ENCODE measurements at regions not wholly inside any gene's neighbourhood (a gene's known extent, or its start where the extent isn't known, plus 50 kb on each side); places are given as distances from the start of the nearest gene placed in this dataset.

DNA sequence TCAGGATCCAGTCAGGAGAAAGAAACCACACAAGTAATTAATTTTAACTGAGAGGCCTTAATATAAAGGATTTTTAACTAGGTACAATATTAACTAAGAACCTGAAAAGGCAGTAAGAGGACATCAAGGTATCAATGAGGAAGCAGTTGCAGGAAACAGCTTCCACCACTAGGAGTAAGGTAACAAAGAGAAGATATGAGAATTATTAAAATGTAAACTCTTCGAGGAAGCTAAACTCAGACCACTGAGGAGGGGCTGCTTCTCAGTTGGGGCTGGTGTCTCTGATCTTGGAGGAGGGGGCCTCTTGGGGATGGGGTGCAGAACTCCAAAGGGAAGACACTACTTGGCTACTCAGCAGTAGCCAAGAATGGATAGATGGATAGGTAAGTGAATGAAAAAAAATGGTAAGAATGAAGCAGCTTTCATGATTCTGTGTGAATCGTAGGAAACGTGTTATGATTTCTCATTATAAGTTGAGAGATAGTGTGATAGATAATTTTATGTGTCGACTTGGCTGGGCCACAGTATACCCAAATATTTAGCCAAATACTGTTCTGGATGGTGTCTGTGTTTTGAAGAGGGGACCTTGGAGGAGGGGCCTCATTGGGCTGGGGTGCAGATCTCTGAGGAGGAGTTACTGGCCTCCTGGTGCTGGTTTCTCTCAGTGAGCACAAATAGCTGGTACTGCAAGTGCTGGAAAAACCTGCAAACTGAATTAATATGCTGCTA, 547.7 kb upstream of the LRRTM1 start:
- TF ChIP-seq Cebpa-rat (IDR thresholded peaks at IDR 0.05) = no peak
- H3K4me2 ChIP-seq = no peak overlapping the region
- H3K36me3 ChIP-seq = no peaks in the 10 kb centered on the region
- H3K27ac ChIP-seq = no peak overlapping the region
- no peaks in the 10 kb centered on the region for H3K27me3 ChIP-seq
- no peak overlapping the region for H3K4me3 ChIP-seq
- H4K20me1 ChIP-seq = no peaks in the 10 kb centered on the region
- no peaks in the 10 kb centered on the region for H3K4me1 ChIP-seq
- H3K9ac ChIP-seq = no peak overlapping the region
- no peaks in the 10 kb centered on the region for H3K9me3 ChIP-seq

DNA sequence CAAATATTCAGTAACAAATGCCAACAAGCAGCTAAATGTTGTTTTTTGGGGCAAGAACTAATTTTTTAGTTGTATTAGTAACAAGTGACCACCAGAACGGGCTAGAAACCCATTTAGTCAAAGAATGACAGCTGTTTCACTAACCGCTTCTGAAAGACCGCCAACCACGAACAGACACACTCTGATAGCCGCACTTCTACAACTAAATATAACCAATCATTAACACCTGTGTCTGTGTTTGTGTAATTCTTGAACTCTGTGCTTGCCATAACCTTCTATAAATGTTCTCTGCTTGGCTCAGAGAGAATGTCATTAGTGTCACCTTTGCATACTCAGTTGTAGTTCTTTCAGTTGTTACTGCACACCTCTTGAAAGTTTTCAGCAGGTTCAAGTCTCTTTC, 526.3 kb upstream of the LRRTM1 start:
- no peak for TF ChIP-seq Cebpa-rat (IDR thresholded peaks at IDR 0.05)
- Histone ChIP-seq H4K20me1 (no peaks in the 10 kb centered on the region), H3K27me3 (no peaks in the 10 kb centered on the region), H3K9ac (no peak overlapping the region), H3K4me1 (no peaks in the 10 kb centered on the region; the same call in 1 of the 2 replicates), H3K36me3 (no peaks in the 10 kb centered on the region), H3K9me3 (no peaks in the 10 kb centered on the region), H3K4me2 (no peak overlapping the region), H3K4me3 (no peak overlapping the region), H3K27ac (no peak overlapping the region)

DNA sequence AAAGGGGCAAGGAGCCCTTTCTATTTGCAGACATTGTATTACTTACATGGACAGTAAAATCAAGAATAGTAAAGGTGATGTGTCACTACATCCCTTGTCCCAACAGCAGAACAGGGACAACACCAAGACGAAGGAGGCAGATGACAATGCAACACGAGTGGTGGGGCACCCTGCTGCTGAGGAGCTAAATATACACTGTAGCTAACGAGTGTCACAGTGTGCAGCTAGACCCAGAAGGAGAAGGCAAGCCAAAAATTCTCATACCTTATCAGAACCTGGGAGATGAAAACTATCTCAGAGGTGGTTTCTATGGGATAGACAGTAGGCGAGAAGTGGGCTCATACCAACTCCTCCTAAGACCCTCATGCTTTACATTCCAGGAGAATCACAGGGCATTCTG, 518.4 kb upstream of the LRRTM1 start:
- H3K9me3 ChIP-seq = peaks cover 5% of the 10 kb centered on the region; the same call in 1 of the 2 replicates
- no peaks in the 10 kb centered on the region for H3K36me3 ChIP-seq
- no peaks in the 10 kb centered on the region for H4K20me1 ChIP-seq
- TF ChIP-seq Cebpa-rat (IDR thresholded peaks at IDR 0.05) = no peak
- no peaks in the 10 kb centered on the region for H3K27me3 ChIP-seq
- no peak overlapping the region for H3K9ac ChIP-seq
- H3K4me2 ChIP-seq = no peak overlapping the region
- no peak overlapping the region for H3K4me3 ChIP-seq
- no peaks in the 10 kb centered on the region for H3K4me1 ChIP-seq
- no peak overlapping the region for H3K27ac ChIP-seq

DNA sequence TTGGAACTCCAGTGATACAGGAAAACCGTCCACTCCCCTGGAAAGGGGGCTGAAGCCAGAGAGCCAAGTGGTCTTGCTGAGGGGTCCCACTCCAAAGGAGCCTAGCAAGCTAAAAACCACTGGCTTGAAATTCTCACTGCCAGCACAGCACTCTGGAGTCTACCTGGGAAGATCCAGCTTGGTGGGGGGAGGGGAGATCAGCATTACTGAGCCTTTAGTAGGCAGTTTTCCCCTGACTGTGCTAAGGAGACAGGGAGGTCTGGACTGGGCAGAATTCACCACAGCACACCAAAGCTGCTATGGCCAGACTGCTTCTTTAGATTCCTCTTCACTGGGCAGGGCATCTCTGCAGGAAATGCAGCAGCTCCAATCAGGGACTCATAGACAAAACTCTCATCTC, 510.7 kb upstream of the LRRTM1 start:
- no peaks in the 10 kb centered on the region for H3K4me1 ChIP-seq
- H3K27ac ChIP-seq = no peak overlapping the region
- no peaks in the 10 kb centered on the region for H4K20me1 ChIP-seq
- H3K27me3 ChIP-seq = no peaks in the 10 kb centered on the region
- no peak overlapping the region for H3K4me3 ChIP-seq
- TF ChIP-seq Cebpa-rat (IDR thresholded peaks at IDR 0.05) = no peak
- no peaks in the 10 kb centered on the region for H3K36me3 ChIP-seq
- no peak overlapping the region for H3K9ac ChIP-seq
- H3K9me3 ChIP-seq = peaks cover 9% of the 10 kb centered on the region; the same call in 1 of the 2 replicates
- H3K4me2 ChIP-seq = no peak overlapping the region

DNA sequence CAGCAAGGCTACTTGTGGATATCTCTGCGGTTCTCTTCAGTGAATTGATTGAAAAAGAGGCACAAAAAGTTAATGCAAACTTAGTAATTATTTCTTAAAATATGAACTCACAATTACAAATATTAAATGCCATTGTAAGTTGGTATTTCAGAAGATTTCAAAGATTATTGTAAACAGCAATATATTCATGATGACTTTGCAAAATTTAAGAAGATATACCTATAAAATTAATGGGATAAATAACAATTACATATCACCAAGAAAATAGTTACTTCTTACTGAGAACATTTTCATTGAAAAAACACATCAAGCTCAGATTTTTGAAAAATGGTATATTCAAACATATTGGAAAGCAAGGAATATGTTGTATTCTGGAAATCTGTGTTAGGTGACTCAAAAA, 482.0 kb upstream of the LRRTM1 start:
- Histone ChIP-seq H3K36me3 (no peaks in the 10 kb centered on the region), H3K27me3 (no peaks in the 10 kb centered on the region), H3K4me1 (no peaks in the 10 kb centered on the region), H3K9me3 (peaks cover 7% of the 10 kb centered on the region; the same call in 1 of the 2 replicates), H3K4me3 (no peak overlapping the region), H3K9ac (no peak overlapping the region), H3K27ac (no peak overlapping the region), H4K20me1 (no peaks in the 10 kb centered on the region), H3K4me2 (no peak overlapping the region)
- TF ChIP-seq Cebpa-rat (IDR thresholded peaks at IDR 0.05) = no peak

DNA sequence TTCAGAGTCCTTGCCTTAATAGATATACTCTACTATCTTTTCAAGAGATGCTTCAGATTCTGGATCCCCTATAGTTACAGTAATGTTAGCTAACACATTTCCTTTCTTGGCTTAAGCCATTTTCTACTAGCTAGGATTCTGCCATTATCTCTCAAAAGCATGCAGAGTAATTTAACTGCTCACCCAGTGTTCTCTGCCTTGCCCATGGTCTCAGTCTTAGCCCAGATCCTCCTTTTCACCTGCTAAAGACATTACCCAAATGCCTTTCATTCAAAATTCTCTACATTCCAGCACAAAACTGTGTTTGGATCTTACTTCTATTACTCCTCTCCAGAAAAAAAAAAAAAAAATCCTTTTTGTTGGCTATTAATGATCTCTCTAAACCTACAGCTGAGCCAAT, 474.2 kb upstream of the LRRTM1 start:
- no peaks in the 10 kb centered on the region for H3K27me3 ChIP-seq
- H3K4me2 ChIP-seq = no peak overlapping the region
- H3K4me3 ChIP-seq = no peak overlapping the region
- H3K27ac ChIP-seq = no peak overlapping the region
- H3K36me3 ChIP-seq = no peaks in the 10 kb centered on the region
- no peak for TF ChIP-seq Cebpa-rat (IDR thresholded peaks at IDR 0.05)
- H3K4me1 ChIP-seq = no peaks in the 10 kb centered on the region
- no peak overlapping the region for H3K9ac ChIP-seq
- no peaks in the 10 kb centered on the region for H4K20me1 ChIP-seq
- peaks cover 7% of the 10 kb centered on the region; the same call in 1 of the 2 replicates for H3K9me3 ChIP-seq

DNA sequence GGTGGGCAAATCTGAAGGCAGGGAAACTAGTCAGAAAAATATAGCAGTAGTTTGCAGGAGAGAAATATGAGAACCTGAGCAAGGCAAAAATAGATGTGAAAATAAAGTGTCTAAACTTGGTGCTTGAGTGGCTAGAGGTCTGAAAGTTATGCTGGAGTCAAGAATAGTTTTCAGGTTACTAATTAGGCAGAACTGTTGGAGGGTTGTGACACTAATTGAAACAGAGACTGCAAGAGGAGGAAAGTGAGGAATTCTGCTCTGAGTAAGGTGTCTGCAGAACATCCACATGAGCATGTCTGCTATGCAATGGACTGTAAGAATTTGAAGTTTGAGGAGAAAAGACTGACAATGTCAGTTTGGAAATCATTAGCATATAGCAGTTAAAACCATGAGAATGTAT, 444.0 kb upstream of the LRRTM1 start:
- no peaks in the 10 kb centered on the region for H4K20me1 ChIP-seq
- no peaks in the 10 kb centered on the region for H3K27me3 ChIP-seq
- H3K36me3 ChIP-seq = no peaks in the 10 kb centered on the region
- H3K4me1 ChIP-seq = no peaks in the 10 kb centered on the region
- H3K4me2 ChIP-seq = no peak overlapping the region
- no peak overlapping the region for H3K27ac ChIP-seq
- H3K9ac ChIP-seq = no peak overlapping the region
- no peak for TF ChIP-seq Cebpa-rat (IDR thresholded peaks at IDR 0.05)
- H3K9me3 ChIP-seq = no peaks in the 10 kb centered on the region
- H3K4me3 ChIP-seq = no peak overlapping the region

DNA sequence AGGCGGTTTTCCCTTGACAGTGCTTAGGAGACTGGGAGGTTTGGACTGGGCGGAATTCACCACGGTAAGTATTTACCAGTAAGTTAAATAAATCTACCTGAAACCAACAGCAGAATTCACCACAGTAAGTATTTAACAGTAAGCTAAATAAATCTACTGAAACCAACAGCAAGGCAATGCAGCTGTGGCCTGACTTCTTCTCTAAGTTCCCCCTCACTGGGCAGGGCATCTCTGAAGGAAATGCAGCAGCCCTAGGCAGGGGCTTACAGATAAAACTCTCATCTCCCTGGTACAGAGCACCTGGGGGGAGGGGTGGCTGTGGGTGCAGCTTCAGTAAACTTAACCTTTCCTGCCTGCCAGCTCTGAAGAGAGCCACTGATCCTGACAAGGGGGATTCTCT, 432.5 kb upstream of the LRRTM1 start:
- Histone ChIP-seq H3K36me3 (no peaks in the 10 kb centered on the region), H3K27ac (peak overlapping the region; percentile 74), H3K4me1 (peaks cover 18% of the 10 kb centered on the region), H3K9me3 (peaks cover 15% of the 10 kb centered on the region), H3K27me3 (no peaks in the 10 kb centered on the region), H4K20me1 (no peaks in the 10 kb centered on the region), H3K9ac (no peak overlapping the region), H3K4me2 (peak overlapping the region; percentile 75), H3K4me3 (no peak overlapping the region)
- no peak for TF ChIP-seq Cebpa-rat (IDR thresholded peaks at IDR 0.05)

DNA sequence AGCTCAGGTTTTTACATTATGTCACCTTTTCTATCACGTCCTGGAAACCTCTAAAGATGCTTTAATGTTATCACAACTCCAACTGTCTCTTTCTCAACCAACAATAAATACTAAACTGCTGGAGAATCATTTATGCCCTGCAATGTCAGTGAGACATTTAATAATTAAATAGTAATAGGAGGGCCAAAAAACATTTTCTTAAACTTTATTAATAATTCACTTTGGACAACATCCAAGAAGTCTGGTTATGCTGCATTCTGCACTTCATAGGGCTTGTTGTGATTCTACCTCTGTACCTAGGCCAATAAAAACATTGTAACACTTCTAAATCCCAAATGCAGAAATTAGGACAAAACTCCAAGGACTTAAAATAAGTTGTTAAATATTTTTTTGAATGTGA, 420.4 kb upstream of the LRRTM1 start:
- TF ChIP-seq Cebpa-rat (IDR thresholded peaks at IDR 0.05) = no peak
- Histone ChIP-seq H3K9me3 (no peaks in the 10 kb centered on the region), H3K9ac (no peak overlapping the region)

DNA sequence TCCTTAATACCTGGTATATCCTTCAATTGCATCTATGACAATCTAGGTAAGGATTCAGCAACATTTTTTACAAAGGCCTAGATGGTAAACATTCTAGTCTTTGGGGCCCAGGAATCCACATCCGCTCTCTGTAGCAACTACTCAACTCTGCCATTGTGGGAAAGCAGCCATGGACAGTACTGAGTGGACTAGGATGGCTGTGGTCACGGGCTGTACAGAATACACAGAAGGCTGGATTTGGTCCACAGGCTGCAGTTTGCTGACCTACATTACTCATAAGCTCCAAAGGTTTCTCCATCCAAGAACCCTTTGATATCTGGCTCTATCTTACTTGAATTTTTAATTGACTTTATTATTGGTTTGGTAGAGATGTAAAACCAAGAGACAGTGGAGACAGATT, 418.3 kb upstream of the LRRTM1 start:
- H3K4me2 ChIP-seq = no peak overlapping the region

More for the DNA sequence above, 420.4 kb upstream of the LRRTM1 start:
- no peak overlapping the region for H3K27ac ChIP-seq
- no peaks in the 10 kb centered on the region for H3K4me1 ChIP-seq
- no peaks in the 10 kb centered on the region for H4K20me1 ChIP-seq
- no peak overlapping the region for H3K4me3 ChIP-seq
- H3K27me3 ChIP-seq = no peaks in the 10 kb centered on the region
- H3K36me3 ChIP-seq = no peaks in the 10 kb centered on the region
- H3K4me2 ChIP-seq = no peak overlapping the region

DNA sequence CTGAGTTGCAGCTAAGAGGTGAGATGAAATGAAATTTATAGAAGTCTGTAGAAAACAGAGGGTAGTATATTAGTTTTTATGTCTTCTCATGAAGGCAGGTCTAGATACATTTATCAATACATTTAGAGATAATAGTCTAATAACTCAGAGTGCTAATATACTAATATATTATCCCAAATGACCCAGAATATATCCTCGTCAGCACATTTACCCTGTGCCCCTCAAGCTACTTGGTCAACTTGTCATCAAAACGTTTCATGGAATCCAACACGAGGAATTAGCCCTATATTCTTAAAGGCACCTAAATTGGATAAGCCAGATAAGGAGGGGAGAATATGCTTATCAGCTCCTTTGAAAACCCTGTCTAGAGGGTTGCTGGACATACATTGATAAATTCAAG, 415.1 kb upstream of the LRRTM1 start:
- no peak for TF ChIP-seq Cebpa-rat (IDR thresholded peaks at IDR 0.05)
- Histone ChIP-seq H3K4me2 (no peak overlapping the region), H3K9me3 (no peaks in the 10 kb centered on the region), H3K27me3 (no peaks in the 10 kb centered on the region), H3K36me3 (no peaks in the 10 kb centered on the region), H3K27ac (no peak overlapping the region), H3K4me1 (no peaks in the 10 kb centered on the region), H4K20me1 (no peaks in the 10 kb centered on the region), H3K4me3 (no peak overlapping the region), H3K9ac (no peak overlapping the region)

More for the DNA sequence above, 418.3 kb upstream of the LRRTM1 start:
- no peak overlapping the region for H3K4me3 ChIP-seq
- no peaks in the 10 kb centered on the region for H3K4me1 ChIP-seq
- no peaks in the 10 kb centered on the region for H4K20me1 ChIP-seq
- no peaks in the 10 kb centered on the region for H3K9me3 ChIP-seq
- no peaks in the 10 kb centered on the region for H3K27me3 ChIP-seq
- H3K27ac ChIP-seq = no peak overlapping the region
- no peak overlapping the region for H3K9ac ChIP-seq
- no peak for TF ChIP-seq Cebpa-rat (IDR thresholded peaks at IDR 0.05)
- H3K36me3 ChIP-seq = no peaks in the 10 kb centered on the region
